NCI-H2029 treated with DMSO at 0.1 percent for 48 hours (cell line): ENCODE measurements at regions not wholly inside any gene's neighbourhood (a gene's known extent, or its start where the extent isn't known, plus 50 kb on each side); places are given as distances from the start of the nearest gene placed in this dataset.

Experiments
- DNase-seq: peaks from one replicate; lab custom pipeline; 2025; lab: John Stamatoyannopoulos, UW

- no peak for DNase-seq
These were observed 102.5 kb upstream of the RIPOR2 start for GRCh38 chr6:25038300-25038699.

- DNase-seq, result peak; percentile 21
These were observed 103.2 kb upstream of the RIPOR2 start for GRCh38 chr6:25038999-25039398.

GRCh38 chr6:25041485-25042035 is 105.8 kb upstream of the RIPOR2 start:
- no peak for DNase-seq

GRCh38 chr6:25042036-25042521 is 106.3 kb upstream of the RIPOR2 start:
- peak; percentile 45 for DNase-seq

- DNase-seq, result no peak
These were observed 106.8 kb upstream of the RIPOR2 start for GRCh38 chr6:25042536-25042935.

- no peak for DNase-seq
These were observed 107.4 kb upstream of the RIPOR2 start for GRCh38 chr6:25042984-25043725.

GRCh38 chr6:25043892-25044291 is 108.1 kb upstream of the RIPOR2 start:
- no peak for DNase-seq

GRCh38 chr6:25046942-25047341 is 111.2 kb upstream of the RIPOR2 start:
- DNase-seq, result no peak

GRCh38 chr6:25050356-25050755 is 114.6 kb upstream of the RIPOR2 start:
- no peak for DNase-seq

GRCh38 chr6:25051083-25051482 is 115.3 kb upstream of the RIPOR2 start:
- no peak for DNase-seq

GRCh38 chr6:25052181-25052580 is 116.4 kb upstream of the RIPOR2 start:
- DNase-seq, result no peak

GRCh38 chr6:25053875-25054371 is 118.2 kb upstream of the RIPOR2 start:
- no peak for DNase-seq

GRCh38 chr6:25054469-25054868 is 118.7 kb upstream of the RIPOR2 start:
- DNase-seq, result no peak

- DNase-seq, result no peak
These were observed 120.4 kb upstream of the RIPOR2 start for GRCh38 chr6:25056130-25056529.

GRCh38 chr6:25057111-25057905 is 121.5 kb upstream of the RIPOR2 start:
- no peak for DNase-seq

GRCh38 chr6:25058441-25058840 is 122.7 kb upstream of the RIPOR2 start:
- no peak for DNase-seq

GRCh38 chr6:25058941-25059340 is 123.2 kb upstream of the RIPOR2 start:
- no peak for DNase-seq

GRCh38 chr6:25060522-25060921 is 124.8 kb upstream of the RIPOR2 start:
- DNase-seq, result no peak

GRCh38 chr6:25061289-25061936 is 125.7 kb upstream of the RIPOR2 start:
- no peak for DNase-seq

- DNase-seq, result no peak
These were observed 126.5 kb upstream of the RIPOR2 start for GRCh38 chr6:25062070-25062811.

- no peak for DNase-seq
These were observed 128.2 kb upstream of the RIPOR2 start for GRCh38 chr6:25064006-25064405.

GRCh38 chr6:25065666-25066065 is 129.9 kb upstream of the RIPOR2 start:
- no peak for DNase-seq
